HepG2 (cell line): ENCODE measurements at regions not wholly inside any gene's neighbourhood (a gene's known extent, or its start where the extent isn't known, plus 50 kb on each side); places are given as distances from the start of the nearest gene placed in this dataset.
"Not testable (repeated sequence)": the region's sequence is repeated elsewhere in the genome, so short reads cannot be mapped to it uniquely, and the experiment has no call there.

Experiments used
- ATAC-seq: fragments of 200-7000 bp; cut with Tn5 transposase; 3 replicates; pipeline ENCODE4 v1.9.1; 2020; ENCODE audit warnings: mild to moderate bottlenecking, moderate library complexity
- BruUV-seq: library from RNA; stranded (reverse); fragments of 400-500 nt; replicated peaks from 2 replicates; lab custom pipeline; 2021; lab: Mats Ljungman, UMichigan
- CTCF ChIA-PET: fragments of 300-600 bp; formaldehyde crosslinking; extraction: SDS; loops from one replicate; lab custom pipeline; 2021; ENCODE audit warnings: low total read pairs, inconsistent platforms, low intra/inter-chr PET ratio; lab: Yijun Ruan, JAX
- POLR2A ChIA-PET: fragments of 350-600 bp; sonication (Branson Sonifier 250); formaldehyde crosslinking; loops from one replicate; lab custom pipeline; 2020; ENCODE audit warnings: antibody characterized with exemption, inconsistent platforms; lab: Yijun Ruan, JAX
- DNase-seq: peaks from one replicate; pipeline ENCODE4 v3.0.0-alpha.2; 2015; ENCODE audit warnings: low spot score
- FAIRE-seq: peaks from 3 replicates; lab custom pipeline; 2011; peaks lifted over from hg19 to GRCh38; lab: Jason Lieb, UNC
- H2AFZ ChIP-seq: one replicate; pipeline ENCODE4 v1.6.1; 2011; ENCODE audit warnings: low read length, inconsistent platforms
- H3K27ac ChIP-seq: fragments of 300-600 bp; 3 replicates; pipeline ENCODE4 v1.8.0; 2011; ENCODE audit warnings: mixed run types, mild to moderate bottlenecking, mixed read lengths, low read length, inconsistent platforms; ENCODE audit not compliant: insufficient read depth; ENCODE audit errors: extremely low read length
- H3K27me3 ChIP-seq, 2 experiments: fragments of 200-600 bp in 1 of 2; 2 replicates in 1 of 2; 3 replicates in 1 of 2; pipeline versions ENCODE4 v1.6.0 to v1.8.0; 2011; ENCODE audit warnings: low read length in 2 of 2, mild to moderate bottlenecking in 2 of 2, moderate library complexity in 2 of 2, inconsistent platforms in 1 of 2; ENCODE audit not compliant: insufficient read depth in 2 of 2, control insufficient read depth in 1 of 2
- H3K36me3 ChIP-seq, 2 experiments: fragments of 200-600 bp in 1 of 2; replicated peaks in 1 of 2; 2 replicates in 1 of 2; 3 replicates in 1 of 2; pipeline versions ENCODE4 v1.5.1 to v1.8.0; 2011; ENCODE audit warnings: low read length in 2 of 2, inconsistent platforms in 1 of 2; ENCODE audit not compliant: insufficient read depth in 2 of 2, control insufficient read depth in 1 of 2
- H3K4me1 ChIP-seq: 2 replicates; pipeline ENCODE4 v1.5.1; 2012; ENCODE audit warnings: low read length, inconsistent platforms; ENCODE audit not compliant: insufficient read depth
- H3K4me2 ChIP-seq: 2 replicates; pipeline ENCODE4 v1.6.0; 2011; ENCODE audit warnings: low read depth, low read length, inconsistent platforms
- H3K4me3 ChIP-seq, 3 experiments: fragments of 200-600 bp in 1 of 3; sonication (generic), shearing (Covaris generic) in 1 of 3; replicated peaks in 1 of 3; 2 replicates each; pipeline ENCODE4 v1.5.1; 2011 to 2016; ENCODE audit warnings: low read length in 3 of 3, inconsistent platforms in 2 of 3, low read depth in 2 of 3, mild to moderate bottlenecking in 2 of 3, control low read depth in 1 of 3, mixed read lengths in 1 of 3; ENCODE audit not compliant: insufficient read depth in 1 of 3
- H3K79me2 ChIP-seq: one replicate; pipeline ENCODE4 v1.6.1; 2011; ENCODE audit warnings: low read length, inconsistent platforms; ENCODE audit not compliant: insufficient read depth
- H3K9ac ChIP-seq: 2 replicates; pipeline ENCODE4 v1.6.0; 2011; ENCODE audit warnings: mild to moderate bottlenecking, low read depth, low read length, inconsistent platforms; ENCODE audit not compliant: insufficient read depth
- H3K9me3 ChIP-seq: 2 replicates; pipeline ENCODE4 v1.5.1; 2012; ENCODE audit warnings: mild to moderate bottlenecking, low read length
- H4K20me1 ChIP-seq: 2 replicates; pipeline ENCODE4 v1.6.0; 2011; ENCODE audit warnings: inconsistent platforms, mild to moderate bottlenecking, low read length, moderate library complexity; ENCODE audit not compliant: insufficient read depth
- WGBS: methylation state at CpG from one replicate; pipeline ENCODE4 v1.1.6; 2017; ENCODE audit warnings: low lambda C conversion rate; 5-methylcytosine and 5-hydroxymethylcytosine counted together
- in situ Hi-C: cut with HindIII; loops from 2 replicates; pipeline ENCODE4 v1.10.0; 2017; ENCODE audit warnings: low pct_unique_long_range_greater_than_20kb; ENCODE audit not compliant: extremely low pct_ligation_motif_present
- intact Hi-C: fragments of 100-400 bp; cut with micrococcal nuclease; formaldehyde crosslinking; loops from one replicate; pipeline ENCODE4 v1.10.0; 2022; ENCODE audit not compliant: unreplicated experiment

GRCh38 chr9:42239445-42240260 is 56.2 kb downstream of the SPATA31A6 start:
- POLR2A ChIA-PET, H3K79me2 ChIP-seq, H3K27ac ChIP-seq, DNase-seq, H3K27me3 ChIP-seq, BruUV-seq, FAIRE-seq, CTCF ChIA-PET, H4K20me1 ChIP-seq, H3K9me3 ChIP-seq, H3K9ac ChIP-seq, H3K4me2 ChIP-seq, intact Hi-C loops, H3K36me3 ChIP-seq, H2AFZ ChIP-seq, H3K4me1 ChIP-seq, H3K4me3 ChIP-seq, ATAC-seq, in situ Hi-C loops: not testable (repeated sequence)
- 0% methylated on average over 1 of the region's 1 CpG for WGBS

DNA sequence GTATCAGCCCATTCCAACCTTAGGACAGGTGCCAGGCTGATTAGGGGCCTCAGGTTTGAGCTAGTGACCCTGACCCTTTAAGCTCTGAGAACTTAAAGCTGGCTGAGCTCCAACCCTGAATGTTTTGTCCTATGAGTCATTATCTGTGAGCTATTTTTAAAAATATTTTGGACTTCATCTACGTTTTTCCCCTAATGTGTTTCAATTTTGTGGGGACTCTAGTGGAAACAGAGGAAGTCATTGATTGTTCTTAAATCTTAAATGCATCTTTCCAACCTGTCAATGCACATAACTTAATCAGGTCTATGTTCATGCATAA is 56.8 kb downstream of the SPATA31A6 start:
- H4K20me1 ChIP-seq, H3K4me1 ChIP-seq, H3K9me3 ChIP-seq, ATAC-seq, H3K4me3 ChIP-seq, H3K4me2 ChIP-seq, H3K79me2 ChIP-seq, in situ Hi-C loops, H3K36me3 ChIP-seq, H3K9ac ChIP-seq, CTCF ChIA-PET, DNase-seq, H2AFZ ChIP-seq, FAIRE-seq, H3K27ac ChIP-seq, POLR2A ChIA-PET, intact Hi-C loops, BruUV-seq, H3K27me3 ChIP-seq: not testable (repeated sequence)
- WGBS = 0% methylated on average over 1 of the region's 1 CpG

GRCh38 chr9:42243211-42243610 is 59.8 kb downstream of the SPATA31A6 start:
- H3K4me3 ChIP-seq, H4K20me1 ChIP-seq, H3K27me3 ChIP-seq, FAIRE-seq, DNase-seq, POLR2A ChIA-PET, H3K4me2 ChIP-seq, H3K36me3 ChIP-seq, H2AFZ ChIP-seq, in situ Hi-C loops, H3K4me1 ChIP-seq, BruUV-seq, H3K79me2 ChIP-seq, H3K27ac ChIP-seq, H3K9me3 ChIP-seq, H3K9ac ChIP-seq, ATAC-seq, intact Hi-C loops, CTCF ChIA-PET: not testable (repeated sequence)
- WGBS = 13% methylated on average over 2 of the region's 2 CpGs

GRCh38 chr9:42243822-42244221 is 60.4 kb downstream of the SPATA31A6 start:
- H3K4me1 ChIP-seq, H3K4me3 ChIP-seq, in situ Hi-C loops, H3K27ac ChIP-seq, H3K27me3 ChIP-seq, H3K36me3 ChIP-seq, H3K79me2 ChIP-seq, CTCF ChIA-PET, BruUV-seq, H3K9me3 ChIP-seq, intact Hi-C loops, H3K4me2 ChIP-seq, DNase-seq, H3K9ac ChIP-seq, FAIRE-seq, H4K20me1 ChIP-seq, H2AFZ ChIP-seq, POLR2A ChIA-PET, ATAC-seq: not testable (repeated sequence)
- WGBS = 2% methylated on average over 3 of the region's 3 CpGs
